ENCODE measurements at regions not wholly inside any gene's neighbourhood (a gene's known extent, or its start where the extent isn't known, plus 50 kb on each side); places are given as distances from the start of the nearest gene placed in this dataset.
"Not testable (repeated sequence)": the region's sequence is repeated elsewhere in the genome, so short reads cannot be mapped to it uniquely, and the experiment has no call there.

DNA sequence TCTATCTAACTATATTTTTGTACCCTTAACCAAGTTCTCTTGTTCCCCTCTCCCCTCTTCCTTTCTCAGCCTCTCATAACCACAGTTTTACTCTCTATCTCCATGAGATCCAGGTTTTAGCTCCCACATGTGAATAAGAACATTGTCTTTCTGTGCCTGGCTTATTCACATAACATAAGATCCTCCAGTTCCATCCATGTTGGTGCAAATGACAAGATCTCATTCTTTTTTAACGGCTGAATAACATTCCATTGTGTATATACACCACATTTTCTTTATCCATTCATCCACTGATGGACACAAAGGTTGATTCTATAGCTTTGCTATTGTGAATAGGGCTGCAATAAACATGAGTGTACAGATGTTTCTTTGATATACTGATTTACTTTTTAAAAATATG lies 83.9 kb upstream of the TMEM178A start:
- no peak overlapping the region for H3K27ac ChIP-seq
- DNase-seq, result no peak
- H3K9me3 ChIP-seq (ENCODE audit: severe bottlenecking), result peaks cover 15% of the 10 kb centered on the region
- H3K4me3 ChIP-seq (ENCODE audit: low read depth, low read length), result no peak overlapping the region
- no peaks in the 10 kb centered on the region for H3K27me3 ChIP-seq (ENCODE audit: insufficient read depth, low read depth, severe bottlenecking)
- no peaks in the 10 kb centered on the region for H3K36me3 ChIP-seq
- TF ChIP-seq, protein P1, sequence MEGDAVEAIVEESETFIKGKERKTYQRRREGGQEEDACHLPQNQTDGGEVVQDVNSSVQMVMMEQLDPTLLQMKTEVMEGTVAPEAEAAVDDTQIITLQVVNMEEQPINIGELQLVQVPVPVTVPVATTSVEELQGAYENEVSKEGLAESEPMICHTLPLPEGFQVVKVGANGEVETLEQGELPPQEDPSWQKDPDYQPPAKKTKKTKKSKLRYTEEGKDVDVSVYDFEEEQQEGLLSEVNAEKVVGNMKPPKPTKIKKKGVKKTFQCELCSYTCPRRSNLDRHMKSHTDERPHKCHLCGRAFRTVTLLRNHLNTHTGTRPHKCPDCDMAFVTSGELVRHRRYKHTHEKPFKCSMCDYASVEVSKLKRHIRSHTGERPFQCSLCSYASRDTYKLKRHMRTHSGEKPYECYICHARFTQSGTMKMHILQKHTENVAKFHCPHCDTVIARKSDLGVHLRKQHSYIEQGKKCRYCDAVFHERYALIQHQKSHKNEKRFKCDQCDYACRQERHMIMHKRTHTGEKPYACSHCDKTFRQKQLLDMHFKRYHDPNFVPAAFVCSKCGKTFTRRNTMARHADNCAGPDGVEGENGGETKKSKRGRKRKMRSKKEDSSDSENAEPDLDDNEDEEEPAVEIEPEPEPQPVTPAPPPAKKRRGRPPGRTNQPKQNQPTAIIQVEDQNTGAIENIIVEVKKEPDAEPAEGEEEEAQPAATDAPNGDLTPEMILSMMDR (IDR thresholded peaks at IDR 0.05; ENCODE audit: low read depth, low read length), result no peak

DNA sequence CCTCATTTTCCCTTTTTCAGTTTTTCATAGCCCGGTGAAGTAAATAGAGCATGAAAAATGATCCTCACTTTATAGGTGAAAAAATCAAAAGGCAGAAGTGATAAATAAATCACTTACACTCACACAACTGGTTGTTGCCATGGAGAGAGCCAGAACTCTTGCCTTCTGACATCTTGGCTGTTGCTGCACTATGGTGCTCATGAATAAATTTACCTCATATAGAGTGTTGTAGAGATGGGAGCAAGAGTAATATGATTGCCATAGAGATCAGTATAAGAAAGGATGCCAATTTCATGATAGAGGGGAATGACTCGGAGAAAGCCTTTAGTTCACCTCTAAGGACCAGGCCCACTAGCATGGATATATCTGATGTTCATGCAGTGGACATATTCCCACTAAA lies 82.5 kb upstream of the TMEM178A start:
- Histone ChIP-seq H3K36me3 (no peaks in the 10 kb centered on the region), H3K9me3 (ENCODE audit: severe bottlenecking) (peaks cover 15% of the 10 kb centered on the region), H3K4me3 (ENCODE audit: low read depth, low read length) (no peak overlapping the region), H3K27ac (no peak overlapping the region), H3K27me3 (ENCODE audit: insufficient read depth, low read depth, severe bottlenecking) (no peaks in the 10 kb centered on the region)
- TF ChIP-seq, protein P1 (IDR thresholded peaks at IDR 0.05; ENCODE audit: low read depth, low read length), result no peak
- no peak for DNase-seq

GRCh38 chr2:39583781-39584180 lies 81.9 kb upstream of the TMEM178A start:
- Histone ChIP-seq H3K9me3 (ENCODE audit: severe bottlenecking) (peaks cover 15% of the 10 kb centered on the region), H3K36me3 (no peaks in the 10 kb centered on the region), H3K27ac (no peak overlapping the region), H3K4me3 (ENCODE audit: low read depth, low read length) (no peak overlapping the region), H3K27me3 (ENCODE audit: insufficient read depth, low read depth, severe bottlenecking) (no peaks in the 10 kb centered on the region)
- TF ChIP-seq, protein P1 (IDR thresholded peaks at IDR 0.05; ENCODE audit: low read depth, low read length), result no peak
- DNase-seq, result no peak

- no peak for DNase-seq
- H3K4me3 ChIP-seq (ENCODE audit: low read depth, low read length), result no peak overlapping the region
- no peak overlapping the region for H3K27ac ChIP-seq
- no peaks in the 10 kb centered on the region for H3K36me3 ChIP-seq
- H3K27me3 ChIP-seq (ENCODE audit: insufficient read depth, low read depth, severe bottlenecking), result no peaks in the 10 kb centered on the region
- H3K9me3 ChIP-seq (ENCODE audit: severe bottlenecking), result peaks cover 13% of the 10 kb centered on the region
- TF ChIP-seq, protein P1 (IDR thresholded peaks at IDR 0.05; ENCODE audit: low read depth, low read length), result no peak
Measured at GRCh38 chr2:39584283-39584965, 81.3 kb upstream of the TMEM178A start.

DNA sequence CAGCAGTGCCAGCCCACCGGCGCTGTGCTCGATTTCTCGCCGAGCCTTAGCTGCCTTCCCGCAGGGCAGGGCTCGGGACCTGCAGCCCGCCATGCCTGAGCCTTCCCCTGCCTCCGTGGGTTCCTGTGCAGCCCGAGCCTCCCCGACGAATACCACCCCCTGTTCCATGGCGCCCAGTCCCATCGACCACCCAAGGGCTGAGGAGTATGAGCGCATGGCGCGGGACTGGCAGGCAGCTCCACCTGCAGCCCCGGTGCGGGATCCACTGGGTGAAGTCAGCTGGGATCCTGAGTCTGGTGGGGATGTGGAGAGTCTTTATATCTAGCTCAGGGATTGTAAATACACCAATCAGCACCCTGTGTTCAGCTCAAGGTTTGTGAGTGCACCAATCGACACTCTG lies 80.2 kb upstream of the TMEM178A start:
- not testable (repeated sequence) for H3K4me3 ChIP-seq (ENCODE audit: low read depth, low read length); H3K27ac ChIP-seq; H3K36me3 ChIP-seq; DNase-seq; H3K27me3 ChIP-seq (ENCODE audit: insufficient read depth, low read depth, severe bottlenecking); H3K9me3 ChIP-seq (ENCODE audit: severe bottlenecking)

- Histone ChIP-seq H3K27ac (no peak overlapping the region), H3K36me3 (no peaks in the 10 kb centered on the region), H3K27me3 (ENCODE audit: insufficient read depth, low read depth, severe bottlenecking) (no peaks in the 10 kb centered on the region), H3K9me3 (ENCODE audit: severe bottlenecking) (no peaks in the 10 kb centered on the region), H3K4me3 (ENCODE audit: low read depth, low read length) (no peak overlapping the region)
- no peak for DNase-seq
- TF ChIP-seq, protein P1 (IDR thresholded peaks at IDR 0.05; ENCODE audit: low read depth, low read length), result no peak
Measured at GRCh38 chr2:39587168-39587567, 78.5 kb upstream of the TMEM178A start.
